ENCODE measurements at regions not wholly inside any gene's neighbourhood (a gene's known extent, or its start where the extent isn't known, plus 50 kb on each side); places are given as distances from the start of the nearest gene placed in this dataset.

- TF ChIP-seq TRIM28 (IDR thresholded peaks at IDR 0.05; ENCODE audit: borderline replicate concordance, low read length): no peak
- no peak for TF ChIP-seq ZXDB (tag by site-specific recombination; IDR thresholded peaks at IDR 0.05)
- TF ChIP-seq, protein P1, sequence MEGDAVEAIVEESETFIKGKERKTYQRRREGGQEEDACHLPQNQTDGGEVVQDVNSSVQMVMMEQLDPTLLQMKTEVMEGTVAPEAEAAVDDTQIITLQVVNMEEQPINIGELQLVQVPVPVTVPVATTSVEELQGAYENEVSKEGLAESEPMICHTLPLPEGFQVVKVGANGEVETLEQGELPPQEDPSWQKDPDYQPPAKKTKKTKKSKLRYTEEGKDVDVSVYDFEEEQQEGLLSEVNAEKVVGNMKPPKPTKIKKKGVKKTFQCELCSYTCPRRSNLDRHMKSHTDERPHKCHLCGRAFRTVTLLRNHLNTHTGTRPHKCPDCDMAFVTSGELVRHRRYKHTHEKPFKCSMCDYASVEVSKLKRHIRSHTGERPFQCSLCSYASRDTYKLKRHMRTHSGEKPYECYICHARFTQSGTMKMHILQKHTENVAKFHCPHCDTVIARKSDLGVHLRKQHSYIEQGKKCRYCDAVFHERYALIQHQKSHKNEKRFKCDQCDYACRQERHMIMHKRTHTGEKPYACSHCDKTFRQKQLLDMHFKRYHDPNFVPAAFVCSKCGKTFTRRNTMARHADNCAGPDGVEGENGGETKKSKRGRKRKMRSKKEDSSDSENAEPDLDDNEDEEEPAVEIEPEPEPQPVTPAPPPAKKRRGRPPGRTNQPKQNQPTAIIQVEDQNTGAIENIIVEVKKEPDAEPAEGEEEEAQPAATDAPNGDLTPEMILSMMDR (tag by site-specific recombination; IDR thresholded peaks at IDR 0.05): no peak
- TF ChIP-seq SP7 (tag by site-specific recombination; IDR thresholded peaks at IDR 0.05): no peak
- TF ChIP-seq, protein P2, sequence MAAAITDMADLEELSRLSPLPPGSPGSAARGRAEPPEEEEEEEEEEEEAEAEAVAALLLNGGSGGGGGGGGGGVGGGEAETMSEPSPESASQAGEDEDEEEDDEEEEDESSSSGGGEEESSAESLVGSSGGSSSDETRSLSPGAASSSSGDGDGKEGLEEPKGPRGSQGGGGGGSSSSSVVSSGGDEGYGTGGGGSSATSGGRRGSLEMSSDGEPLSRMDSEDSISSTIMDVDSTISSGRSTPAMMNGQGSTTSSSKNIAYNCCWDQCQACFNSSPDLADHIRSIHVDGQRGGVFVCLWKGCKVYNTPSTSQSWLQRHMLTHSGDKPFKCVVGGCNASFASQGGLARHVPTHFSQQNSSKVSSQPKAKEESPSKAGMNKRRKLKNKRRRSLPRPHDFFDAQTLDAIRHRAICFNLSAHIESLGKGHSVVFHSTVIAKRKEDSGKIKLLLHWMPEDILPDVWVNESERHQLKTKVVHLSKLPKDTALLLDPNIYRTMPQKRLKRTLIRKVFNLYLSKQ (tag by site-specific recombination; IDR thresholded peaks at IDR 0.05; ENCODE audit: borderline replicate concordance): no peak
- no peak for TF ChIP-seq ZNF561 (tag by site-specific recombination; IDR thresholded peaks at IDR 0.05; ENCODE audit: borderline replicate concordance)
- TF ChIP-seq YY1 (tag by site-specific recombination; IDR thresholded peaks at IDR 0.05): no peak
- TF ChIP-seq REST (tag by site-specific recombination; IDR thresholded peaks at IDR 0.05): no peak
- no peak for TF ChIP-seq ZSCAN23 (tag by site-specific recombination; IDR thresholded peaks at IDR 0.05)
- TF ChIP-seq, protein P3, sequence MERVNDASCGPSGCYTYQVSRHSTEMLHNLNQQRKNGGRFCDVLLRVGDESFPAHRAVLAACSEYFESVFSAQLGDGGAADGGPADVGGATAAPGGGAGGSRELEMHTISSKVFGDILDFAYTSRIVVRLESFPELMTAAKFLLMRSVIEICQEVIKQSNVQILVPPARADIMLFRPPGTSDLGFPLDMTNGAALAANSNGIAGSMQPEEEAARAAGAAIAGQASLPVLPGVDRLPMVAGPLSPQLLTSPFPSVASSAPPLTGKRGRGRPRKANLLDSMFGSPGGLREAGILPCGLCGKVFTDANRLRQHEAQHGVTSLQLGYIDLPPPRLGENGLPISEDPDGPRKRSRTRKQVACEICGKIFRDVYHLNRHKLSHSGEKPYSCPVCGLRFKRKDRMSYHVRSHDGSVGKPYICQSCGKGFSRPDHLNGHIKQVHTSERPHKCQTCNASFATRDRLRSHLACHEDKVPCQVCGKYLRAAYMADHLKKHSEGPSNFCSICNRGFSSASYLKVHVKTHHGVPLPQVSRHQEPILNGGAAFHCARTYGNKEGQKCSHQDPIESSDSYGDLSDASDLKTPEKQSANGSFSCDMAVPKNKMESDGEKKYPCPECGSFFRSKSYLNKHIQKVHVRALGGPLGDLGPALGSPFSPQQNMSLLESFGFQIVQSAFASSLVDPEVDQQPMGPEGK (tag by site-specific recombination; IDR thresholded peaks at IDR 0.05): no peak
- TF ChIP-seq, protein P4, sequence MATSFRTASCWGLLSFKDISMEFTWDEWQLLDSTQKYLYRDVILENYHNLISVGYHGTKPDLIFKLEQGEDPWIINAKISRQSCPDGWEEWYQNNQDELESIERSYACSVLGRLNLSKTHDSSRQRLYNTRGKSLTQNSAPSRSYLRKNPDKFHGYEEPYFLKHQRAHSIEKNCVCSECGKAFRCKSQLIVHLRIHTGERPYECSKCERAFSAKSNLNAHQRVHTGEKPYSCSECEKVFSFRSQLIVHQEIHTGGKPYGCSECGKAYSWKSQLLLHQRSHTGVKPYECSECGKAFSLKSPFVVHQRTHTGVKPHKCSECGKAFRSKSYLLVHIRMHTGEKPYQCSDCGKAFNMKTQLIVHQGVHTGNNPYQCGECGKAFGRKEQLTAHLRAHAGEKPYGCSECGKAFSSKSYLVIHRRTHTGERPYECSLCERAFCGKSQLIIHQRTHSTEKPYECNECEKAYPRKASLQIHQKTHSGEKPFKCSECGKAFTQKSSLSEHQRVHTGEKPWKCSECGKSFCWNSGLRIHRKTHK (tag by site-specific recombination; IDR thresholded peaks at IDR 0.05): no peak
Measured at GRCh38 chr20:7346562-7346961, 579.1 kb downstream of the BMP2 start.
